ENCODE measurements at regions not wholly inside any gene's neighbourhood (a gene's known extent, or its start where the extent isn't known, plus 50 kb on each side); places are given as distances from the start of the nearest gene placed in this dataset.

- TF ChIP-seq, protein P1, sequence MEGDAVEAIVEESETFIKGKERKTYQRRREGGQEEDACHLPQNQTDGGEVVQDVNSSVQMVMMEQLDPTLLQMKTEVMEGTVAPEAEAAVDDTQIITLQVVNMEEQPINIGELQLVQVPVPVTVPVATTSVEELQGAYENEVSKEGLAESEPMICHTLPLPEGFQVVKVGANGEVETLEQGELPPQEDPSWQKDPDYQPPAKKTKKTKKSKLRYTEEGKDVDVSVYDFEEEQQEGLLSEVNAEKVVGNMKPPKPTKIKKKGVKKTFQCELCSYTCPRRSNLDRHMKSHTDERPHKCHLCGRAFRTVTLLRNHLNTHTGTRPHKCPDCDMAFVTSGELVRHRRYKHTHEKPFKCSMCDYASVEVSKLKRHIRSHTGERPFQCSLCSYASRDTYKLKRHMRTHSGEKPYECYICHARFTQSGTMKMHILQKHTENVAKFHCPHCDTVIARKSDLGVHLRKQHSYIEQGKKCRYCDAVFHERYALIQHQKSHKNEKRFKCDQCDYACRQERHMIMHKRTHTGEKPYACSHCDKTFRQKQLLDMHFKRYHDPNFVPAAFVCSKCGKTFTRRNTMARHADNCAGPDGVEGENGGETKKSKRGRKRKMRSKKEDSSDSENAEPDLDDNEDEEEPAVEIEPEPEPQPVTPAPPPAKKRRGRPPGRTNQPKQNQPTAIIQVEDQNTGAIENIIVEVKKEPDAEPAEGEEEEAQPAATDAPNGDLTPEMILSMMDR (IDR thresholded peaks at IDR 0.05; ENCODE audit: low read depth, low read length) = no peak
- TF ChIP-seq EZH2phosphoT487 (IDR thresholded peaks at IDR 0.05; ENCODE audit: low read depth) = no peak
- H3K36me3 ChIP-seq (replicated peaks; ENCODE audit: low read depth, low read length) = no peaks in the 10 kb centered on the region
- peak overlapping the region; percentile 52 for H3K4me3 ChIP-seq (ENCODE audit: low read length)
- no peaks in the 10 kb centered on the region for H3K27me3 ChIP-seq (ENCODE audit: low read depth, low read length)
- peak overlapping the region; percentile 84 for H3K9ac ChIP-seq (ENCODE audit: low read length)
- H3K4me1 ChIP-seq (ENCODE audit: low read length) = peaks cover 62% of the 10 kb centered on the region
- H3K4me2 ChIP-seq (ENCODE audit: low read length) = peak overlapping the region; percentile 72
- no peaks in the 10 kb centered on the region for H3K79me2 ChIP-seq (ENCODE audit: low read length)
- peak overlapping the region; percentile 90 for H3K27ac ChIP-seq (ENCODE audit: low read length)
- H3K9me3 ChIP-seq (ENCODE audit: insufficient read depth, low read length) = no peaks in the 10 kb centered on the region; the same call in 1 of the 2 replicates
- no peaks in the 10 kb centered on the region for H4K20me1 ChIP-seq (ENCODE audit: insufficient read depth, low read length)
- H2AFZ ChIP-seq (ENCODE audit: low read depth, low read length) = peak overlapping the region; percentile 19; the same call in 1 of the 2 replicates
Measured at GRCh38 chr4:163662768-163663167, 168.3 kb downstream of the TMA16 start.

GRCh38 chr4:163663454-163664225 is 169.2 kb downstream of the TMA16 start:
- H3K9ac ChIP-seq (ENCODE audit: low read length) = peak overlapping the region; percentile 84
- H3K27ac ChIP-seq (ENCODE audit: low read length) = peak overlapping the region; percentile 90
- H3K4me3 ChIP-seq (ENCODE audit: low read length) = peak overlapping the region; percentile 52
- no peak overlapping the region; the same call in 1 of the 2 replicates for H2AFZ ChIP-seq (ENCODE audit: low read depth, low read length)
- no peaks in the 10 kb centered on the region for H4K20me1 ChIP-seq (ENCODE audit: insufficient read depth, low read length)
- no peaks in the 10 kb centered on the region for H3K79me2 ChIP-seq (ENCODE audit: low read length)
- no peaks in the 10 kb centered on the region for H3K27me3 ChIP-seq (ENCODE audit: low read depth, low read length)
- H3K4me1 ChIP-seq (ENCODE audit: low read length) = peaks cover 71% of the 10 kb centered on the region
- H3K9me3 ChIP-seq (ENCODE audit: insufficient read depth, low read length) = no peaks in the 10 kb centered on the region
- TF ChIP-seq, protein P1 (IDR thresholded peaks at IDR 0.05; ENCODE audit: low read depth, low read length) = peak; percentile 17; the same call in 1 of the 2 replicates
- TF ChIP-seq EZH2phosphoT487 (IDR thresholded peaks at IDR 0.05; ENCODE audit: low read depth) = no peak
- no peaks in the 10 kb centered on the region for H3K36me3 ChIP-seq (replicated peaks; ENCODE audit: low read depth, low read length)
- H3K4me2 ChIP-seq (ENCODE audit: low read length) = peak overlapping the region; percentile 72

DNA sequence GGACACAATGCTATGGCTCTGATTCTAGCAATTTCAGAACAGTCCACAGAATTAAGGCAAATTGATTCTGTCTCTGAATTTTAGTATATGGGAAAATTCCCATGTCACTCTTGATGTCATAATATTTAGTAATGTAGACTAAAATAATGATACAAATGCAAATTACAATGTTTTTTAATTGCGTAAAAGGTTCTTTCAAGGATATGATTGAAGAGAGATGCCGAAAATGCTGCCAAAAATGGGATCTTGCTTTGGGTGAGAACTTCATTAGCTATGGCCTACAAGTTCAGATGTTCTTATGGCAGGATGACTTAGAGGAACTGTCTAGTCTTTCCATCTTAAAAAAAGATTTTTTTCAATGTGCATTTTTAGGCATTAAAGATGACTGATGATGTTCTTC is 170.6 kb downstream of the TMA16 start:
- peak overlapping the region; percentile 33 for H3K4me3 ChIP-seq (ENCODE audit: low read length)
- peak overlapping the region; percentile 84 for H3K9ac ChIP-seq (ENCODE audit: low read length)
- H2AFZ ChIP-seq (ENCODE audit: low read depth, low read length) = peak overlapping the region; percentile 15; the same call in 1 of the 2 replicates
- H3K4me1 ChIP-seq (ENCODE audit: low read length) = peaks cover 73% of the 10 kb centered on the region
- H3K27ac ChIP-seq (ENCODE audit: low read length) = peak overlapping the region; percentile 90
- peak overlapping the region; percentile 60 for H3K4me2 ChIP-seq (ENCODE audit: low read length)
- H4K20me1 ChIP-seq (ENCODE audit: insufficient read depth, low read length) = no peaks in the 10 kb centered on the region
- H3K9me3 ChIP-seq (ENCODE audit: insufficient read depth, low read length) = no peaks in the 10 kb centered on the region
- no peaks in the 10 kb centered on the region for H3K79me2 ChIP-seq (ENCODE audit: low read length)
- no peaks in the 10 kb centered on the region for H3K36me3 ChIP-seq (replicated peaks; ENCODE audit: low read depth, low read length)
- H3K27me3 ChIP-seq (ENCODE audit: low read depth, low read length) = no peaks in the 10 kb centered on the region
- TF ChIP-seq, protein P1 (IDR thresholded peaks at IDR 0.05; ENCODE audit: low read depth, low read length) = no peak
- TF ChIP-seq EZH2phosphoT487 (IDR thresholded peaks at IDR 0.05; ENCODE audit: low read depth) = no peak

DNA sequence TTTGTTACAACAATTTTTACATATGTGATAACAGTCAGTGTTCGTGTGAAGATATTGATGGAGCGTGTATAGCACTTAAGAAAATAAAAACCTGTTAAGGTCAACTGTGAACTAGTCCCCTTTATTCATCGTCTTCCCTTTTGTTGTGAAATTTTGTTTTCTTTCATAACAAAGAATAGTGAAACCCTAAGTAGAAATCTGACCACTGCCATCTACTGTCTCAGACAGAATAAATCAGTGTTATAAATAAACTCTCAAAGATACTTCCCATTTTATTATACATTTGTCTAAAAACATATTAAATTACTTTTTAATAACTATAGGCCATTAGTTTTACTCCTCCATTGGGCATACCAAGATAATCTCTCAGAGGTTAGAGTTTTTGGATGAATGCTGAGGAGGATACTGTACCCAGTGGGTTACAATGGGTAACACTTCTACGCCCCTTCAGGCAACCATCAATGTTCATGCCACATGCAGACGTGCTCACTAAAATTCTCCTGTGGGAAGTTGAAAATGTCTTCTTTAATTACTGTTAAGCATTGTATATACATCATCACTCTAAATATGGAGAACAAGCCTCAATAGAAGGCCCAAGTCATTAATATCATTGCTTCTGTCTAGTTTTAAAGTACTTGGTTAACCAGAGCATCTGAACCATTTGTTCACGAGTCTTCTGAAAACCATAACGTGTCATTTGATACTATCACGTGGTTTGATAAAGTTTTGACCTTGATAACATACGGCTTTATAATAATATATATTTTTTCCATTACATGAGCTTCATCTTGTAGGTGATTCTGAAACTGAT is 171.2 kb downstream of the TMA16 start:
- Histone ChIP-seq H3K4me1 (ENCODE audit: low read length) (peaks cover 73% of the 10 kb centered on the region), H2AFZ (ENCODE audit: low read depth, low read length) (peak overlapping the region; percentile 27; the same call in 1 of the 2 replicates), H4K20me1 (ENCODE audit: insufficient read depth, low read length) (no peaks in the 10 kb centered on the region), H3K79me2 (ENCODE audit: low read length) (no peaks in the 10 kb centered on the region), H3K36me3 (replicated peaks; ENCODE audit: low read depth, low read length) (no peaks in the 10 kb centered on the region), H3K4me2 (ENCODE audit: low read length) (peak overlapping the region; percentile 60), H3K27me3 (ENCODE audit: low read depth, low read length) (no peaks in the 10 kb centered on the region), H3K27ac (ENCODE audit: low read length) (peak overlapping the region; percentile 90), H3K9me3 (ENCODE audit: insufficient read depth, low read length) (no peaks in the 10 kb centered on the region), H3K9ac (ENCODE audit: low read length) (peak overlapping the region; percentile 84), H3K4me3 (ENCODE audit: low read length) (peak overlapping the region; percentile 33)
- TF ChIP-seq EZH2phosphoT487 (IDR thresholded peaks at IDR 0.05; ENCODE audit: low read depth) = no peak
- TF ChIP-seq, protein P1 (IDR thresholded peaks at IDR 0.05; ENCODE audit: low read depth, low read length) = peak; percentile 83

Measured in OCI-LY3 (cell line).